PC-9 (cell line): ENCODE measurements at regions not wholly inside any gene's neighbourhood (a gene's known extent, or its start where the extent isn't known, plus 50 kb on each side); places are given as distances from the start of the nearest gene placed in this dataset.

Experiments used
- CTCF ChIP-seq: fragments of 200-600 bp; sonication (generic); conservative IDR thresholded peaks from 2 replicates; pipeline ENCODE4 v1.6.1; 2017; ENCODE audit warnings: mixed run types, antibody characterized with exemption, mild to moderate bottlenecking, moderate library complexity
- EZH2 ChIP-seq: fragments of 200-600 bp; sonication (generic); IDR thresholded peaks from 2 replicates; pipeline ENCODE4 v1.8.0; 2017; ENCODE audit warnings: antibody characterized with exemption, low read depth

DNA sequence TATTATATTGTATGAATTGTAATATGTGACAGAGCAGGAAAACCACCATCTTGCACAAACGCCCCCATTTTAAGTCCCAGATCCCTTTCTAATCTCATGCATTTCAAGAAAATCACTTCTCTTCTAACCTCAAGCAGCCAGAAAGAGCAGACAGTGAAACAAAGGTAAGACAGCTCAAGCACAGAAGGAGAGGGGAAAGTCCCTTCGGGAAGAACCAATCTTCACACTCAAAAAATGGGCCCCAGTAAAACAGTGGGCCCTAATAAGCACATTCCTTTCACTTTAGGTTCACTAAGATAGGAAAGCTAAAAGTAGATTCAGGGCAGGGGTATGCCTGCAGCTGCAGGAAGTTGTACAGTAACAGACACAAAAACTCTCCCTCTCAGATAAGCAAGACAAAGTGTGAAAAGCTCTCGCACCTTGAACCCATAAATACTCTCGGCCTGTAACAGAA, 1268.7 kb downstream of the SI start:
- TF ChIP-seq CTCF (no peak), EZH2 (no peak)
